ENCODE measurements at regions not wholly inside any gene's neighbourhood (a gene's known extent, or its start where the extent isn't known, plus 50 kb on each side); places are given as distances from the start of the nearest gene placed in this dataset.

GRCh38 chrX:150165776-150166610 lies 197.1 kb upstream of the MAMLD1 start:
- no peak overlapping the region for H3K4me3 ChIP-seq (ENCODE audit: low read depth in 1 of 3, low read length in 3 of 3)

GRCh38 chrX:150167482-150168324 lies 195.4 kb upstream of the MAMLD1 start:
- WGBS = 85% methylated on average over 5 of the region's 5 CpGs
- no peak for DNase-seq (ENCODE audit: low spot score)
- H3K9me3 ChIP-seq (ENCODE audit: control insufficient read depth in 4 of 4, low read length in 3 of 4) = no peaks in the 10 kb centered on the region
- H3K4me3 ChIP-seq (ENCODE audit: low read depth in 1 of 3, low read length in 3 of 3) = no peak overlapping the region
- H3K4me1 ChIP-seq (ENCODE audit: control insufficient read depth in 4 of 4, insufficient read depth in 4 of 4, low read length in 3 of 4) = no peaks in the 10 kb centered on the region
- H3K9ac ChIP-seq (ENCODE audit: low read depth in 1 of 2, low read length in 2 of 2) = no peak overlapping the region
- H3K27ac ChIP-seq (ENCODE audit: low read depth in 1 of 2, low read length in 2 of 2) = no peak overlapping the region
- H3K36me3 ChIP-seq (ENCODE audit: control insufficient read depth in 4 of 4, insufficient read depth in 3 of 4, low read depth in 1 of 4, low read length in 3 of 4) = no peaks in the 10 kb centered on the region
- H3K27me3 ChIP-seq (ENCODE audit: control insufficient read depth in 4 of 4, insufficient read depth in 4 of 4, low read length in 3 of 4) = peaks cover 0 to 2% (median 0%) of the 10 kb centered on the region in 4 donors
- no peak for TF ChIP-seq SP1 (IDR thresholded peaks at IDR 0.05)
- no peak for TF ChIP-seq MAX (IDR thresholded peaks at IDR 0.05)
- TF ChIP-seq YY1 (IDR thresholded peaks at IDR 0.05) = no peak
- TF ChIP-seq JUND (IDR thresholded peaks at IDR 0.05) = no peak
- TF ChIP-seq FOXA1 (IDR thresholded peaks at IDR 0.05) = no peak
- no peak for TF ChIP-seq CTCF (IDR thresholded peaks at IDR 0.05; ENCODE audit: low read depth, low read length, missing input control)
- TF ChIP-seq NR2F2 (IDR thresholded peaks at IDR 0.05) = no peak
- TF ChIP-seq ATF3 (IDR thresholded peaks at IDR 0.05) = no peak
- TF ChIP-seq FOXA2 (IDR thresholded peaks at IDR 0.05) = no peak
- TF ChIP-seq HNF4A (conservative IDR thresholded peaks at IDR 0.05) = no peak
- TF ChIP-seq REST (IDR thresholded peaks at IDR 0.05) = no peak
- no peak for TF ChIP-seq ZBTB33 (IDR thresholded peaks at IDR 0.05)
- TF ChIP-seq TAF1 (conservative IDR thresholded peaks at IDR 0.05) = no peak
- no peak for TF ChIP-seq GABPA (IDR thresholded peaks at IDR 0.05 in 1 of 2, conservative IDR thresholded peaks at IDR 0.05 in 1 of 2)
- no peak for TF ChIP-seq RXRA (IDR thresholded peaks at IDR 0.05)

More at GRCh38 chrX:150165776-150166610, 197.1 kb upstream of the MAMLD1 start:
- Histone ChIP-seq H3K4me1 (ENCODE audit: control insufficient read depth in 4 of 4, insufficient read depth in 4 of 4, low read length in 3 of 4) (no peaks in the 10 kb centered on the region), H3K36me3 (ENCODE audit: control insufficient read depth in 4 of 4, insufficient read depth in 3 of 4, low read depth in 1 of 4, low read length in 3 of 4) (no peaks in the 10 kb centered on the region), H3K27ac (ENCODE audit: low read depth in 1 of 2, low read length in 2 of 2) (no peak overlapping the region), H3K9ac (ENCODE audit: low read depth in 1 of 2, low read length in 2 of 2) (no peak overlapping the region), H3K27me3 (ENCODE audit: control insufficient read depth in 4 of 4, insufficient read depth in 4 of 4, low read length in 3 of 4) (peaks cover 0 to 2% (median 0%) of the 10 kb centered on the region in 4 donors), H3K9me3 (ENCODE audit: control insufficient read depth in 4 of 4, low read length in 3 of 4) (no peaks in the 10 kb centered on the region)
- WGBS = 94% methylated on average over 6 of the region's 6 CpGs
- DNase-seq (ENCODE audit: low spot score) = no peak
- TF ChIP-seq FOXA1 (IDR thresholded peaks at IDR 0.05) (no peak), MAX (IDR thresholded peaks at IDR 0.05) (no peak), JUND (IDR thresholded peaks at IDR 0.05) (no peak), ZBTB33 (IDR thresholded peaks at IDR 0.05) (no peak), GABPA (IDR thresholded peaks at IDR 0.05 in 1 of 2, conservative IDR thresholded peaks at IDR 0.05 in 1 of 2) (no peak)
